HepG2 (cell line): ENCODE measurements at regions not wholly inside any gene's neighbourhood (a gene's known extent, or its start where the extent isn't known, plus 50 kb on each side); places are given as distances from the start of the nearest gene placed in this dataset.

Experiments
- ATAC-seq: fragments of 200-7000 bp; cut with Tn5 transposase; 3 replicates; pipeline ENCODE4 v1.9.1; 2020; ENCODE audit warnings: mild to moderate bottlenecking, moderate library complexity
- BruUV-seq: library from RNA; stranded (reverse); fragments of 400-500 nt; replicated peaks from 2 replicates; lab custom pipeline; 2021; lab: Mats Ljungman, UMichigan
- CTCF ChIA-PET: fragments of 300-600 bp; formaldehyde crosslinking; extraction: SDS; loops from one replicate; lab custom pipeline; 2021; ENCODE audit warnings: low total read pairs, inconsistent platforms, low intra/inter-chr PET ratio; lab: Yijun Ruan, JAX
- POLR2A ChIA-PET: fragments of 350-600 bp; sonication (Branson Sonifier 250); formaldehyde crosslinking; loops from one replicate; lab custom pipeline; 2020; ENCODE audit warnings: antibody characterized with exemption, inconsistent platforms; lab: Yijun Ruan, JAX
- DNase-seq: peaks from one replicate; pipeline ENCODE4 v3.0.0-alpha.2; 2015; ENCODE audit warnings: low spot score
- FAIRE-seq: peaks from 3 replicates; lab custom pipeline; 2011; peaks lifted over from hg19 to GRCh38; lab: Jason Lieb, UNC
- H2AFZ ChIP-seq: one replicate; pipeline ENCODE4 v1.6.1; 2011; ENCODE audit warnings: low read length, inconsistent platforms
- H3K27ac ChIP-seq: fragments of 300-600 bp; 3 replicates; pipeline ENCODE4 v1.8.0; 2011; ENCODE audit warnings: mixed run types, mild to moderate bottlenecking, mixed read lengths, low read length, inconsistent platforms; ENCODE audit not compliant: insufficient read depth; ENCODE audit errors: extremely low read length
- H3K27me3 ChIP-seq, 2 experiments: fragments of 200-600 bp in 1 of 2; 2 replicates in 1 of 2; 3 replicates in 1 of 2; pipeline versions ENCODE4 v1.6.0 to v1.8.0; 2011; ENCODE audit warnings: low read length in 2 of 2, mild to moderate bottlenecking in 2 of 2, moderate library complexity in 2 of 2, inconsistent platforms in 1 of 2; ENCODE audit not compliant: insufficient read depth in 2 of 2, control insufficient read depth in 1 of 2
- H3K36me3 ChIP-seq, 2 experiments: fragments of 200-600 bp in 1 of 2; replicated peaks in 1 of 2; 2 replicates in 1 of 2; 3 replicates in 1 of 2; pipeline versions ENCODE4 v1.5.1 to v1.8.0; 2011; ENCODE audit warnings: low read length in 2 of 2, inconsistent platforms in 1 of 2; ENCODE audit not compliant: insufficient read depth in 2 of 2, control insufficient read depth in 1 of 2
- H3K4me1 ChIP-seq: 2 replicates; pipeline ENCODE4 v1.5.1; 2012; ENCODE audit warnings: low read length, inconsistent platforms; ENCODE audit not compliant: insufficient read depth
- H3K4me2 ChIP-seq: 2 replicates; pipeline ENCODE4 v1.6.0; 2011; ENCODE audit warnings: low read depth, low read length, inconsistent platforms
- H3K4me3 ChIP-seq, 3 experiments: fragments of 200-600 bp in 1 of 3; sonication (generic), shearing (Covaris generic) in 1 of 3; replicated peaks in 1 of 3; 2 replicates each; pipeline ENCODE4 v1.5.1; 2011 to 2016; ENCODE audit warnings: low read length in 3 of 3, inconsistent platforms in 2 of 3, low read depth in 2 of 3, mild to moderate bottlenecking in 2 of 3, control low read depth in 1 of 3, mixed read lengths in 1 of 3; ENCODE audit not compliant: insufficient read depth in 1 of 3
- H3K79me2 ChIP-seq: one replicate; pipeline ENCODE4 v1.6.1; 2011; ENCODE audit warnings: low read length, inconsistent platforms; ENCODE audit not compliant: insufficient read depth
- H3K9ac ChIP-seq: 2 replicates; pipeline ENCODE4 v1.6.0; 2011; ENCODE audit warnings: mild to moderate bottlenecking, low read depth, low read length, inconsistent platforms; ENCODE audit not compliant: insufficient read depth
- H3K9me3 ChIP-seq: 2 replicates; pipeline ENCODE4 v1.5.1; 2012; ENCODE audit warnings: mild to moderate bottlenecking, low read length
- H4K20me1 ChIP-seq: 2 replicates; pipeline ENCODE4 v1.6.0; 2011; ENCODE audit warnings: inconsistent platforms, mild to moderate bottlenecking, low read length, moderate library complexity; ENCODE audit not compliant: insufficient read depth
- PHF21A ChIP-seq: sonication (generic); formaldehyde crosslinking; IDR thresholded peaks from 2 replicates; pipeline ENCODE4 v1.5.0; 2020; ENCODE audit warnings: mild to moderate bottlenecking, missing genetic modification reagents
- ZBTB26 ChIP-seq: IDR thresholded peaks from 2 replicates; pipeline ENCODE4 v1.6.1; 2016; ENCODE audit warnings: missing compliant biosample characterization, missing genetic modification reagents, borderline replicate concordance
- ZBTB3 ChIP-seq: sonication (generic); formaldehyde crosslinking; IDR thresholded peaks from 2 replicates; pipeline ENCODE4 v1.4.0; 2020; ENCODE audit warnings: low read depth, mild to moderate bottlenecking, moderate library complexity, missing genetic modification reagents, borderline replicate concordance
- ZNF549 ChIP-seq: sonication (generic); formaldehyde crosslinking; IDR thresholded peaks from 2 replicates; pipeline ENCODE4 v1.5.0; 2020; ENCODE audit warnings: missing genetic modification reagents
- ZNF670 ChIP-seq: sonication (generic); formaldehyde crosslinking; IDR thresholded peaks from 2 replicates; pipeline ENCODE4 v1.8.0; 2022; ENCODE audit warnings: mild to moderate bottlenecking, missing genetic modification reagents, borderline replicate concordance
- WGBS: methylation state at CpG from one replicate; pipeline ENCODE4 v1.1.6; 2017; ENCODE audit warnings: low lambda C conversion rate; 5-methylcytosine and 5-hydroxymethylcytosine counted together
- in situ Hi-C: cut with HindIII; loops from 2 replicates; pipeline ENCODE4 v1.10.0; 2017; ENCODE audit warnings: low pct_unique_long_range_greater_than_20kb; ENCODE audit not compliant: extremely low pct_ligation_motif_present
- intact Hi-C: fragments of 100-400 bp; cut with micrococcal nuclease; formaldehyde crosslinking; loops from one replicate; pipeline ENCODE4 v1.10.0; 2022; ENCODE audit not compliant: unreplicated experiment

- Histone ChIP-seq H3K4me1 (no peaks in the 10 kb centered on the region), H3K36me3 (no peaks in the 10 kb centered on the region), H3K9ac (no peak overlapping the region), H3K4me2 (no peak overlapping the region), H3K9me3 (no peaks in the 10 kb centered on the region), H3K79me2 (no peaks in the 10 kb centered on the region), H3K4me3 (no peak overlapping the region), H3K27ac (no peak overlapping the region), H3K27me3 (no peaks in the 10 kb centered on the region; a peak in 1 of 5 replicates), H4K20me1 (no peaks in the 10 kb centered on the region), H2AFZ (no peak overlapping the region)
- ATAC-seq = no peak
- BruUV-seq = no TSS peak
- intact Hi-C loops (no loop called here), in situ Hi-C loops (no loop called here)
- ChIA-PET POLR2A (no interaction called here), CTCF (no interaction called here)
- WGBS = 1% methylated on average over 5 of the region's 5 CpGs
- no peak for FAIRE-seq
- no peak for DNase-seq
- TF ChIP-seq ZNF549 (no peak), ZBTB26 (CRISPR knock-in tag) (no peak), ZBTB3 (CRISPR knock-in tag) (no peak), PHF21A (no peak)
Measured at GRCh38 chr1:222334026-222334680, 213.8 kb downstream of the HHIPL2 start.

GRCh38 chr1:222331765-222332164, 216.1 kb downstream of the HHIPL2 start:
- ATAC-seq = no peak
- CTCF ChIA-PET = no interaction called here

More at GRCh38 chr1:222331765-222332164, 216.1 kb downstream of the HHIPL2 start:
- no peaks in the 10 kb centered on the region for H3K36me3 ChIP-seq
- H4K20me1 ChIP-seq = no peaks in the 10 kb centered on the region
- no peak overlapping the region for H2AFZ ChIP-seq
- H3K9ac ChIP-seq = no peak overlapping the region
- no peaks in the 10 kb centered on the region; a peak in 1 of 5 replicates for H3K27me3 ChIP-seq
- no peak overlapping the region for H3K4me2 ChIP-seq
- no peak for TF ChIP-seq ZNF670 (CRISPR knock-in tag)
- intact Hi-C loops = no loop called here
- in situ Hi-C loops = no loop called here
- DNase-seq = no peak
- no peaks in the 10 kb centered on the region for H3K79me2 ChIP-seq
- FAIRE-seq = no peak
- H3K4me3 ChIP-seq = no peak overlapping the region
- H3K9me3 ChIP-seq = no peaks in the 10 kb centered on the region
- H3K27ac ChIP-seq = no peak overlapping the region
- BruUV-seq = no TSS peak
- POLR2A ChIA-PET = no interaction called here
- no peaks in the 10 kb centered on the region for H3K4me1 ChIP-seq
